DMS53 treated with DMSO at 0.1 percent for 48 hours (cell line): ENCODE measurements at regions not wholly inside any gene's neighbourhood (a gene's known extent, or its start where the extent isn't known, plus 50 kb on each side); places are given as distances from the start of the nearest gene placed in this dataset.

Experiments used
- DNase-seq: peaks from one replicate; lab custom pipeline; 2025; ENCODE audit not compliant: unreplicated experiment; lab: John Stamatoyannopoulos, UW

- no peak for DNase-seq
Measured at GRCh38 chr18:69215161-69215560, 185.5 kb upstream of the DOK6 start.

GRCh38 chr18:69216321-69216720 is 184.4 kb upstream of the DOK6 start:
- no peak for DNase-seq

- no peak for DNase-seq
Measured at GRCh38 chr18:69217196-69218000, 183.3 kb upstream of the DOK6 start.

GRCh38 chr18:69220529-69220928 is 180.2 kb upstream of the DOK6 start:
- DNase-seq: no peak

- no peak for DNase-seq
Measured at GRCh38 chr18:69222089-69222488, 178.6 kb upstream of the DOK6 start.

GRCh38 chr18:69226971-69227370 is 173.7 kb upstream of the DOK6 start:
- no peak for DNase-seq

- no peak for DNase-seq
Measured at GRCh38 chr18:69230204-69230603, 170.5 kb upstream of the DOK6 start.

GRCh38 chr18:69233465-69234054 is 167.1 kb upstream of the DOK6 start:
- no peak for DNase-seq

- DNase-seq: no peak
Measured at GRCh38 chr18:69239849-69240674, 160.6 kb upstream of the DOK6 start.

GRCh38 chr18:69246027-69246426 is 154.7 kb upstream of the DOK6 start:
- peak; percentile 51 for DNase-seq

- no peak for DNase-seq
Measured at GRCh38 chr18:69250305-69251151, 150.2 kb upstream of the DOK6 start.

GRCh38 chr18:69257861-69258458 is 142.7 kb upstream of the DOK6 start:
- peak; percentile 75 for DNase-seq

- DNase-seq: no peak
Measured at GRCh38 chr18:69259282-69259681, 141.4 kb upstream of the DOK6 start.

GRCh38 chr18:69261406-69261805 is 139.3 kb upstream of the DOK6 start:
- no peak for DNase-seq

- peak; percentile 16 for DNase-seq
Measured at GRCh38 chr18:69265656-69266055, 135.0 kb upstream of the DOK6 start.

- no peak for DNase-seq
Measured at GRCh38 chr18:69267895-69268294, 132.8 kb upstream of the DOK6 start.

- DNase-seq: no peak
Measured at GRCh38 chr18:69282371-69282770, 118.3 kb upstream of the DOK6 start.

GRCh38 chr18:69291044-69291443 is 109.6 kb upstream of the DOK6 start:
- no peak for DNase-seq

GRCh38 chr18:69291755-69292154 is 108.9 kb upstream of the DOK6 start:
- no peak for DNase-seq

GRCh38 chr18:69300185-69300584 is 100.5 kb upstream of the DOK6 start:
- DNase-seq: no peak

GRCh38 chr18:69308619-69309018 is 92.1 kb upstream of the DOK6 start:
- no peak for DNase-seq
